ENCODE measurements at regions not wholly inside any gene's neighbourhood (a gene's known extent, or its start where the extent isn't known, plus 50 kb on each side); places are given as distances from the start of the nearest gene placed in this dataset.

DNA sequence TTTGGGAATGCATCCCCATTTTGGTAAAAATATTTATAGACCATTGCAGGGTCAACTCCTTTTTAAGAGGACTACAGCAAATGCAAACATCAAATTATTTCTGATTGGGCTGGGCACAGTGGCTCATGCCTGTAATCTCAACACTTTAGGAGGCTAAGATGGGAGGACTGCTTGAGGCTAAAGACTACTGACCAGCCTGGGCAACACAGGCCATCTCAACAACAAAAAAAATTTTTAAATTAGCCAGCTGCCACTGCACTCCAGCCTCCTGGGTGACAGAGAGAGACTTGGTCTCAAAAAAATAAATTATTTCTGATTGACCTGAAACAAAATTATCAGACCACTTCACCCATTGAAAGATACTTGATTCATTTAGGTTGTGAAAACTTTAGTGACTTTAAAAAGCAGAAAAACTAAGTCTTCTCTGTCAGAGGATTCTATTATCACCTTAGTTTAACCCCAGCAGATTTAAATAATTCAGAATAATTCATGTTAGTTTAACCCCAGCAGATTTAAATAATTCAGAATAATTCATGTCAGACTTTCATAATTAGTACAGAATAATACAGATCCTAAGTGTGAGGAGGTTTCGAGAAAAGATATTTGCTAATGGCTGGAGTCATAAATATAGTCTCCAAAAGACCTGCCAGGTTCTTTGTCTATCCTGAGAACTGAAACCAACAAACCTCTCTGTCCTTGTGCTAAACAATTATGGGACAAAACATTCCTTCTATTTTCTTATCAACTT lies 183.6 kb upstream of the STT3B start:
- ChIA-PET POLR2A (no interaction called here), CTCF (no interaction called here)

DNA sequence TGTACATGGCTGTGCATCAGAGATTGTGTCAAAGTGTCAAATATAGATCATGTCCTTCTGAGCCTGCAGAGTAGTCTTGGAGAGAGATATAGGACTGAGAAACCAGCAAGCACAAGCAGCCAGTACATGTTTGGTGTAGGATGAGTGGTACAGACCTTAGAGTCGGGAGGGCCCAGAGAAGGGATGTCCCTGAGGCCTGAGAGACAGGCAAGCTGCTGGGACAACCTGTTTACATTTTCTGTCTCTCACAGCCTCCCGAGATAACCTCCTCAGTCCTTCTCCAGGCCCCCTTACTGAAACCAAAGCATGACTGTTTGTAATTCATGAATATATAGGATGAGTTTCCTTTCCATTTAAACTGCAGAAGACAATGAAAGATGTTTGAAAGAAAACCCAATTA lies 182.4 kb upstream of the STT3B start:
- ChIA-PET POLR2A (no interaction called here), CTCF (no interaction called here)

DNA sequence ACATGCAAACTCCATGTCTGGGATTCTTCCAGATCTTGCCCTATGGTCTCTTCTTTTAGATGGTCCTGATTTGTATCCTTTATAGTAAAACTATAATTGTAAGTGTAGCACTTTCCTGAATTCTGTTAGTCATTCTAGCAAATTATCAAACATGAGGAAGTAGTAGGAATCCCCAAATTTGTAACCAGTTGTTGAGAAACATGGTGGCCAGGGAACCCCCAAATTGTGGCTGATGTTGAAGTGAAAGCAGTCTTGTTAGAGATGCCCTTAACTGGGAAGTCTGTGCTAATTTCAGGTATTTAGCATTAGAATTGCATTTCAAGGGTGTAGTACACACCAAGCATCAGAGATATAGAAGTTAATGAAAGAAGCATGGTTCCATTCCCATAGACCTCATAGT lies 180.4 kb upstream of the STT3B start:
- POLR2A ChIA-PET: no interaction called here
- CTCF ChIA-PET: no interaction called here

DNA sequence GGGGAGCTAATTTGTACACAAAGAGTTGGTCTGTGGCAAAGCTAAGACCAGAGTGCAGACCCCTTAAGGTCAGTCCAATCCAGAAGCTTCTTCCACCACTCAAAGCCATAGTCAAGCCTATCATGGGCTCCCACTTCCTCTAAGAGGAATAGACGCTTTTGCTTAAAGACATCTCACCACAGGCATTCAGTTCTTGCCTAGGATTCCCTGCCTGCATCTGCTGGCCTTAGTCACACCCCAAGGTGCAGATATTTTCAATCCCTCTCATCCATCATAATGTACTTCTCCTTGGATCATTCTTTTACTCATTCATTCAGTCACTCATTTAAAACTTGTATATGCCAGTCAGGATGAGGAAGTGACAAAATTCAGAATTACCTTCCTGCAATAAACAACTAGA lies 179.6 kb upstream of the STT3B start:
- ChIA-PET CTCF (no interaction called here), POLR2A (no interaction called here)

DNA sequence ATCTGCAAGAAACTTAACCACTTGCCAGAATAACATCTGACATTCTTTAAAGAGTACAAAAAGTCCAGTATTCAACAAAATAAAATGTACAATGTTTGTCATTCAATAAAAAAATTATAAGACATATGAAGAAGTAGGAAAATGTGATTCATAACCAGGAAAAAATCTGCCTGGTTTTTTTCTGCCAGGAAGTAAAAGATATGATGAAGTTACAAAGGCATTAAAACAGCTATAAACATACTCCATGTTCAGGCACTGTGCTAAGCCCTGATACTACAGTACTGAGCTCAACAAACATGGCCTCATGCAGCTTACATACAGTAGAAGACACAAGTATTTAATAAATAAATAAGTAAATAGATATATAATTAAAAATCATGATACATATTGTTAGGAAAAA lies 178.4 kb upstream of the STT3B start:
- ChIA-PET CTCF (no interaction called here), POLR2A (no interaction called here)

DNA sequence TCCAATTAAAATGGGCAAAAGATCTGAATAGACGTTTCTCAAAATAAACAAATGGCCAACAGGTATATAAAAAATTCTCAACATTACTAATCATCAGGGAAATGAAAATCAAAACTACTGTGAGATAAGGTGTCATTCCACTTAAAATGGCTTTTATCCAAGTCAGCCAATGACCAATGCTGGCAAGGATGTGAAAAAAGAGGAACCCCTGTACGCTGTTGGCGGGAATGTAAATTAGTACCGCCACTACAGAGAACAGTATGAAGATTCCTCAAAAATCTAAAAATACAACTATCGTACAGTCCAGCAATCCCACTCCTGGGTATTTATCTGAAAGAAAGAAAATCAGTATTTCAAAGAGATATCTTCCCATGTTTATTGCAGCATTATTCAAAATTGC lies 176.9 kb upstream of the STT3B start:
- CTCF ChIA-PET: no interaction called here

DNA sequence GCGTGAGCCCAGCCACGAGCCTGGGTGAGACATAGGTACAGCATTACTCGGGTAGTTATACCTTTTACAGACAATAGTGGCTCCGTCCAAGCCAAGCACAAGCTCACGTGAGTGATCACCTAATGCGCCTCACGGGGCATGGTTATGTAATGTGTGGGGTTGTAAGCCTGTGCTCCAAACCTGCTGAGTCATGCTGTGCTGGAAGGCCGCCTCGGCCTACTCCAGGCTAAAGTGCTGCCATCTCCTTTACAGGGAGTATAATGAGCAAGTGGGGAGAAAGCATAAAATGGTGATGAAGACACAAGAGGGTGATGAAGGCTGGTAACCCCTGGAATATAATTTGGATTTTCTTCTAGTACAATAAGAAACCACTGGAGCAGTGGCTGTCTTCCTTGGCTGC lies 175.8 kb upstream of the STT3B start:
- POLR2A ChIA-PET: no interaction called here
- CTCF ChIA-PET: no interaction called here

More for the DNA sequence above, 176.9 kb upstream of the STT3B start:
- POLR2A ChIA-PET: no interaction called here

DNA sequence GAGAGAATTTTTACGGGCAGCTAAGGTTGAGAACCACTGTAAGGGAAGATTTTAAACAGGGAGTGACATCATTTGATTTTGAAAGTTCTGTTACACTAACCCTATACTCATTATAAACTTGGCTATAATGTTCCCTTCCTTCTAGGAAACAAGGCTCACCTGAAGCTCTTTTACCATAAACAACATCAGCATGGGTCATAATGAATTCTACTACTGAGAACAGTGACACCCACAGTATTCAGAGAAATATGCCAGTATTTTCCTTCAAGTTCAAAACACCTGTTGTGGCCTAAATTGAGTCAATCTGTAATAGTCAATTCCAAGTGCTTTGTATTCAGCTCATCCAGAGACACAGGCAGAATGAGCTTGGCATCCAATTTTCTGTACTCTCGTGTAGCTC lies 175.3 kb upstream of the STT3B start:
- ChIA-PET CTCF (no interaction called here), POLR2A (no interaction called here)

DNA sequence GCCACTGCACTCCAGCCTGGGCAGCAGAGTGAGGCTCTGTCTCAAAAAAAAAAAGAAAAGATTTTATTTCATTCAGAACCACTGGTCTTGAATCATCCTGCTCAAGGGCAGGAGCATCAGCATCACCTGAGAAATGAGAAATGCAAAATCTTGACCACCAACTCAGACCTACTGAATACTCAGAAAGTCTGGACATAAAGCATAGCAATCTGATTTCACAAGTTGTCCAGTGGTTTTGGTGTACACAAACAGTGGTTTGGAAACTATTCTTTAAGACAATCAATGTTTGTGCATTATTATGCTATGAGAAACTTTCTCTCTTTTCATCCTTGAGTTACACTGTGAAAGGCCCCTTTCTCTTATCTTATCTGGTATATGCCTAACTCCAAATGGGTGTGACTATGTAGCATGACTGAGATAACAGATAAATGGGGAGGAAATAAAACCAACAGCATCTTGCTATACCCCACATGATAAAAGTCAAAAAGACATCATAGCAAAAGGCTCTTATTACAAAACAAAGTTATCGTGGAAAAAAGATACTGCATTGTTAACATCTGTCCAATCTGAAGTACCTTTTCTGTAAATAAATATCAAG lies 174.2 kb upstream of the STT3B start:
- ChIA-PET POLR2A (no interaction called here), CTCF (no interaction called here)

DNA sequence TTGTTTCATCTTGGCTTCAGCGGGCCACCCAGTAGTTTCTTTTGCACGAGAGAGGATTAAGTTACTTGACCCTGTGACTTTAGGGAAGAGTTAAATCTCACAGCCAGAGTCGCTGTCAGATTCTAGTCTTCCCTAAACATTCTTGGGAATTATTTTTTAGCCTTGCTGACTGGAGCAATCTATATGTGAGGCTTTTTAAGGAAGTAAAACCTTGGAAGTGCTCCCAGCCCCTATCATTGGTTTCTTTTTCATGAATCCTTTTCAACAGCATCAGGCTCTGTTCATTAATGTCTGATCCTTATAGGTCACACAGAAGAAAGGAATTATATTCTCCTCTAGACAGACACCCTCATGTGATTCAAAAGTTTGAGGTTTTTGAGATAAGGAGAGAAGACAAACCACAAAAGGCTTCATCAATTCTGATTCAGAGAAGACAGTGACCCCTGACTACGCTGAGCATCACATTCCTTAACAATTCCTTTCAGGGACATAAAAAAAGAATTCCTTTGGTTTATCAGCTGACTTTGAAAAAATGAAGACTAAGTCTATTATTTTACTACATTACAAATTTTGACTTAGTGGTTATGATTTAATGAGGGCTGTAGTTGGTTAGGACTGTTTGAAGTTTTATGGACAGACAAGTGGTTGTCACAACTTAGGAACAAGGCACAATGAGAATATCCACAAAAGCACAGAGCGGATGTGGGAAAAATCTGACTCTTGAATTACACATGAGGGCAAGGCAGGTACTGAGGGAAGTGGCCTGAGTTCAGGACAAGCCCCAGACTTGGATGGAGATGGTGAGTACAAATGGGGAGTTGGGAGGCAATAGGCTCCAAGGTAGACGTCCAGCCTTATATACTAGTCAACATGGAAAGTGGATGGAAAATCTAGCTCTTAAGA lies 171.1 kb upstream of the STT3B start:
- POLR2A ChIA-PET: no interaction called here
- CTCF ChIA-PET: no interaction called here

DNA sequence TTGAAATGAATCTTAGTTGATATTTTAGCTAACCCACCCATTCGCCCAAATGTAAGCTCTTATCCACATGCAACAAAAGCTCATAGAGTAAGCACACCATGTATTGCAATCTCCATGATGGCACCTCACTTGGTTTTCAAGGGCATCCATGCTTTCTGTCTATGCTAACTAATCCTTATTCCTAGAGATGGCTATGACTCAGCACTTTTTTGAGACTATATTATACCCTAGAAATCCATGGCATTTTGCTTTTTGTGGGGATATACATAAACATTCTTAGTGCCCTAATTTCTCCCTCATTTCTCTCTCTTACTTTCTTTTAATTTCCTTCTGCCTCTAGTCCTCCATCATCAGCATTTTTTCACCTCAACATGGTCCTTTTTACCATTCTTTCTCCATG lies 168.5 kb upstream of the STT3B start:
- CTCF ChIA-PET: no interaction called here

DNA sequence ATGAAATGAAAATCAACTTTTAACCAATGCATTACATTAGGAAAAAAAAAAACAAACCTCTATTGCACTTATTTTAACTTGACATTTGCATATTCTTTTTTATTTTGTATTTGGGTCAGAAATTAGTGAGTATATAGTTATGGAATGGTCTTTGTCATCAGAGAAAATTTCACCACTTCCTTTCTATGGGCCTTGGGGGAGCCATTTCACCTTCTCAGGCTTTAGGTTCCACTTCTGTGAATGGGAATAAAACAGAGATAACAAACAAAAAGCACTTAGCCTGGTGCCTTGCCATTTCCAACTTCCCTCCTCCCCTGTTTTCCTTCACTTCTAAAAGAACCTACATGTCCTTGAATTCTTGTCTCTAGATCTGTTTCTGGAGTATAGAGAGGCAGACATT lies 168.0 kb upstream of the STT3B start:
- ChIA-PET POLR2A (no interaction called here), CTCF (no interaction called here)

More for the DNA sequence above, 168.5 kb upstream of the STT3B start:
- POLR2A ChIA-PET: no interaction called here

DNA sequence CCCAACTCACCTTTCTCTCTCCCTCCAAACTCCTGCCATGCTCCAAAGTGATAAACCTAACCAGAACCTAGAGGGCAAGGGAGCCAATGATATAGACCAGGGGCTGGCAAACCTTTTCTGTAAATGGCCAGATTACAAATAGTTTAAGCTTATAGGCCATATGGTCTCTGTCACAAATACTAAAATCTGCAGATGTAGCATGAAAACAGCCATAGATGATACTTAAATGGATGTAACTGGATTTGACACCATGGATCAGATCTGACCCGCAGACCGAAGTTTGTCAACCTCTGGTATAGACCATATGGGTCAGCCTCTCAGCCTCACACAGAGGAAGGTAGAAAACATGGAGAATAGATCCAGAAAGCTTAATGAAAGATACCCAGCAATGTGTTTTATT lies 165.2 kb upstream of the STT3B start:
- CTCF ChIA-PET: no interaction called here
- POLR2A ChIA-PET: no interaction called here

DNA sequence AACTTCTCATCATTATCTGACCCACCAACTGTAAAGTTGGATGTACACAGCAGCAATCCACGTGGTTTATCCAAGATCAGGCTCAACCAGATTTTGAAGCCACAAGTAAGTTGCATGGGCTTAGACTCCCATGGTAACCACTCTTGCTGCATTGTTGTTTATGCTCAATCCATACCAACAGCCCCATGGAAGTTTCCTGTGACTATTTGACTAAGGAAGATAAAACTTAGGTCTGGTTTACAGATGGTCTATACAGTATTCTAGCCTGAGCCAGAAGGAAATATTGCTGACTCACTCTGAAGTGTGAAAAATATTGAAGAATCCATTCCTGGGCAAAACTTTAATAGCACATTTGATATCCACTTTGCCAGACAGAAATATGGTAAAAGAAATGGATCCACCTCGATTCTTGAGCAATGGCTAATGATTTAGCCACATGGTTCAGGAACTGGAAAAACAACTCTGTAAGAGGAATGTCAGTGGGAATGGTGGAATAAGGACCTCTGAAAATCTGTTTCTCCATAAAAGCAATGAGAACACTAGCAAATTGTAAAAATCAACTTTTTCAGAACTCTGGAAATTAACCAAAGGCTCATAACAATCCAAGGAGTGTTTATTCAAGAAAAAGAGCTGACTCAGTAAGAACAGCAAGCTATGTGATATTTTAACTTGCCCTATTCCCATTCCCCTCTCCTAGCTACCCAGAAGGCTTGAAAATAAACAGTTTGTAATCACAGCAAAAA lies 162.9 kb upstream of the STT3B start:
- CTCF ChIA-PET: no interaction called here
- POLR2A ChIA-PET: no interaction called here

DNA sequence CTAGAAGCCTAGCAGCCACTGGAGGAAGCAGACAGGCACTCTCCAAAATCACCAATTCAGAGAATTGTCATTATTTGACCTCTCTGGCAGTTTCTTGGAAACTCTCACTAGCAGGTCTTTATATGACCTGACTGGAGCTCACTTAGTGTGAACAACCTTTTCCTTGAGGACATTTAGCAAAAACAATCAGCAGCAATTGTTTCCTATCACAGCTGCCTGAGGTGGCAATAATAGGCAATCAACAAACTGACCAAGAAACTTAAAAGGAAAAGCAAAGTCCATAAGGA lies 162.4 kb upstream of the STT3B start:
- CTCF ChIA-PET: no interaction called here

DNA sequence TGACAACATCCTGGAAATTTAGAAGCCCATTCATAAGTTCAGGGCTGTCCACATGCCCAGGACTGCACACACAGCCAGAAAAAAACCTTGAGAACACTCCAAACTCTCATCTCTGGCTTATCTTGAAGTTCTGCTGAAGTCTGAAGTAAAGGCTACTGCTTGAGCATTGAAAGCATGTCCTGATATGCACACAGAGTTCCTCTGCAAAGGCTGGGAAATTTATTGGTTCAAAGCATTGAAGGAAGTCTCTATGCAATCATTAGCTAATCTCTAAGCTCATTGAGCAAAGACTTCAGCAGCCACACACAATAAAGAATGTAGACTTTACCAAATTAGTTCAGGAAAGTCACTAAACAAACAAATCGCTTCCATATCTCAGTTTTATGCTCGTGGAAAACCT lies 162.0 kb upstream of the STT3B start:
- CTCF ChIA-PET: no interaction called here

More for the DNA sequence above, 162.4 kb upstream of the STT3B start:
- POLR2A ChIA-PET: no interaction called here

DNA sequence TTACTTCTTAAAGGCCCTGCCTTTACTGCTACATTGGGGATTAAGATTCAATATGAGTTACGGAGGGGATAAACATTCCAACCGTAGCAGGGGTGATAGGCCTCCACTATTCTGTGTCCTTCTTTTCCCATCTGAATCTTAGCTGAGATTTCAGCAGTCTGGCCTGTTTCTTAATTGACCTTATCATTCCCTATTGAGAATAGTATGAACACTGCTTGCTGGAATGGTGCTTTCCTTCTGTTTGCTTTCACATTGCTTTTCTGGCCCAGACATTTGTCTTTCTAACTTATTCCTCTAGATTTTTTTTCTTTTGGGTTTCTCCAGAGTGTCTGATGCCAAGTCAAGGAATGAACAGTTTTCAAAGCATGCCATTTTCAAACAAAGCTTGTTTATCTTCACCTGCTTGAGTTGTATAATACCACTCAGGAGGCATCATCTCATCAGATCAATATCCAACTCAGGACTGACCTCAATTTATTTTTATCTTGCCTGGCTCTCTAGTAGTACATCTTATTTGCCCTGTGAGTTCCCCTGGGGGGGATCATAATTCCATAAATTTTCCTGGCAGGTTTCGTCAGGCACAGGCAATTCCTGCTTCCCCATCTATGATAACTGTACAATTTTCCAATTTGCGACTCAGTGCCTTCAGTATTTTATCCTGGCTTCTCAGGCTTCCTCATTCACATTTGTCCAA lies 161.1 kb upstream of the STT3B start:
- ChIA-PET POLR2A (no interaction called here), CTCF (no interaction called here)

More for the DNA sequence above, 162.0 kb upstream of the STT3B start:
- POLR2A ChIA-PET: no interaction called here

DNA sequence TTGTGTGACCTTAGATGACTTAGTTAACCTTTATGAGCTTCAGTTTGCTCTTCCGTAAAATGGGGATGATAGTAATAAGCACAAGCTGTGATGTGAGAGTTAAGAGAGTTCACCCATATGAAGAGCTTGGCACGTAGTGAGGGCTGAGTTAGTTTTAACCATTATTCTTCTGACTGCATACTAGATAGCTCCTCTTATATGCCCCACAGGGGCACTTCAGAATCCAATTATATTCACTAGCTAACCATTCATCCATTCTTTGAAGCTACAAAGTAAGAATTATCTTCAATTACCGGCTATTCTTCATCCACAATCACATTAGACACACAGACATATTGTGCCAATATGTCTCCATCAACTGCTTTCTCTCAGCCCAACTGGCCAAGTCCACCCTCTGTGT lies 159.0 kb upstream of the STT3B start:
- CTCF ChIA-PET: no interaction called here
- POLR2A ChIA-PET: no interaction called here

DNA sequence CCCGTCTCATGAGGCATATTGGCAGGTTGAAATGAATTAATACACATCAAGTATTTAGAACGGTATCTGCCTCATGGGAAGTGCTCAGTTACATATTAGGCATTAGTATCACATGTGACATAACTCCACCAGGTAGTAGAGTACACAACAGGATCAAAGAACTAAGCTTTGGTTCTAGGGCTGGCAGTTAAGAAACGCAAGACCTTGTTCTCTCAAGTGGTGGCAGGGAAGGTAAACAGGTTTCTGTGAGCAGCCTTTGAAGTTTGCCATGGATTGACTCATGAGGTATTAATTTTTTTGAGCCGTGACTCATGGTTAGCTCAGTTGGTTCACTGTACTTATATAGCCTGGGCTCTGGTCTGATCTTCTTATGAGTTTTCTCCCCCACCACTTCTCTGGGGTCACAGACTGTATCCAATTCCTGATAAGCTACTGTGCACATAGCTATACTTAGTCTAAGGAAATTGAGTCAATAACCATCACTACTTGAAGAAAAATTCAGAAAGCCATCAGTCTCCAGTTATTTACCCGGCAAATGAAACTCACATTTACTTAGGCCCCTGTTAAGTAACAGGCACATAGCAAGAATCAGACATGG lies 155.6 kb upstream of the STT3B start:
- ChIA-PET CTCF (interaction anchor here (0.7 kb wide), 1 partner anchor 31 kb away, joined by 4 read pairs; no protein-coding TSS in a partner anchor), POLR2A (interaction anchor here (0.8 kb wide), 1 partner anchor 156 kb away, joined by 3 read pairs; no protein-coding TSS in a partner anchor)

DNA sequence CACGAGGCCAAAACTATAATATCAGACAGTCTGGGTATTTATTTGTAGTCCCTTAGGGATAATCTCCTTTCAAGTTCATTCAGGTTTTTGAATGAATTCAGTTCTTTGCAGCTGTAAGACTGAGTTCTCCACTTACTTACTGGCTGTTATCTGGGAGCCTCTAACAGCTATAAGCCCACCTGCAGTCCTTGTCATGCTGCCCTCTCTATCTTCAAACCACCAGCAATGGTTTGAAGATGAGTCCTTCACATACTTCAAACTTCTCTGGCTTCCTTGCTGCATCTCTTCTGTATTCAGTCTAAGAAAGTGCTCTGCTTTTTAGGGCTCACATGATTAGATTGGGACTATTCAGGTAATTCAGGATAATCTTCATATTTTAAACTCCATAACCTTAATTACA lies 154.5 kb upstream of the STT3B start:
- CTCF ChIA-PET: interaction anchor here (0.6 to 0.7 kb wide), 2 partner anchors 19 to 30 kb away, joined by 4 read pairs; no protein-coding TSS in a partner anchor

More for the DNA sequence above, 154.5 kb upstream of the STT3B start:
- POLR2A ChIA-PET: no interaction called here
